Upper lobe of left lung (tissue), 6 donors: ENCODE measurements at regions not wholly inside any gene's neighbourhood (a gene's known extent, or its start where the extent isn't known, plus 50 kb on each side); places are given as distances from the start of the nearest gene placed in this dataset.

Experiments used
- ATAC-seq, 2 donors: fragments of 200-7000 bp; cut with Tn5 transposase; one replicate each; pipeline ENCODE4 v1.9.1; 2022; ENCODE audit warnings: mild to moderate bottlenecking in 2 of 2, moderate library complexity in 2 of 2; ENCODE audit not compliant: low FRiP score in 2 of 2
- DNase-seq, 2 donors: peaks; one replicate each; pipeline ENCODE4 v3.0.0-alpha.2; 2019 to 2020
- H3K27ac ChIP-seq, 4 donors: fragments of 200-600 bp; sonication (generic); one replicate each; pipeline ENCODE4 v1.5.1; 2016 to 2019
- H3K27me3 ChIP-seq, 4 donors: fragments of 200-600 bp; sonication (generic); one replicate each; pipeline ENCODE4 v1.5.1; 2017 to 2019
- H3K36me3 ChIP-seq, 4 donors: fragments of 200-600 bp; sonication (generic); one replicate each; pipeline ENCODE4 v1.5.1; 2016 to 2019
- H3K4me1 ChIP-seq, 4 donors: fragments of 200-600 bp; sonication (generic); one replicate each; pipeline ENCODE4 v1.5.1; 2018 to 2019
- H3K4me3 ChIP-seq, 4 donors: fragments of 200-600 bp; sonication (generic); one replicate each; pipeline ENCODE4 v1.5.1; 2017 to 2019; ENCODE audit warnings: mild to moderate bottlenecking in 2 of 4, moderate library complexity in 1 of 4
- H3K9me3 ChIP-seq, 4 donors: fragments of 200-600 bp; sonication (generic); one replicate each; pipeline ENCODE4 v1.5.1; 2018 to 2019
- EP300 ChIP-seq, 4 donors: sonication (generic); formaldehyde crosslinking; IDR thresholded peaks; one replicate each; pipeline ENCODE4 v1.5.1; 2017; ENCODE audit warnings: antibody characterized with exemption in 4 of 4, control low read depth in 2 of 4
- POLR2A ChIP-seq, 4 donors: fragments of 450-650 bp; IDR thresholded peaks; one replicate each; pipeline ENCODE4 v1.5.1; 2016 to 2017; ENCODE audit warnings: antibody characterized with exemption in 4 of 4, mild to moderate bottlenecking in 2 of 4
- POLR2AphosphoS5 ChIP-seq, 2 donors: sonication (generic); formaldehyde crosslinking; IDR thresholded peaks; one replicate each; pipeline ENCODE4 v1.5.1; 2017; ENCODE audit warnings: antibody characterized with exemption in 2 of 2
- WGBS, 2 donors: methylation state at CpG; one replicate each; pipeline ENCODE4 v1.1.5; 2017 to 2018; 5-methylcytosine and 5-hydroxymethylcytosine counted together
- TF ChIP-seq, protein P1 (sequence below), 6 experiments: fragments of 450-650 bp in 4 of 6; fragments of 200-600 bp in 2 of 6; sonication (generic) in 2 of 6; IDR thresholded peaks; one replicate each; pipeline ENCODE4 v1.5.1; 2016 to 2019; ENCODE audit warnings: antibody characterized with exemption in 6 of 6
- donor health status: DM: no; HTN: no; CAD: no; lungs with moderate emphysema.
- donor health status: DM: no; HTN: yes; CAD: no; lungs with severe emphysema.

DNA sequence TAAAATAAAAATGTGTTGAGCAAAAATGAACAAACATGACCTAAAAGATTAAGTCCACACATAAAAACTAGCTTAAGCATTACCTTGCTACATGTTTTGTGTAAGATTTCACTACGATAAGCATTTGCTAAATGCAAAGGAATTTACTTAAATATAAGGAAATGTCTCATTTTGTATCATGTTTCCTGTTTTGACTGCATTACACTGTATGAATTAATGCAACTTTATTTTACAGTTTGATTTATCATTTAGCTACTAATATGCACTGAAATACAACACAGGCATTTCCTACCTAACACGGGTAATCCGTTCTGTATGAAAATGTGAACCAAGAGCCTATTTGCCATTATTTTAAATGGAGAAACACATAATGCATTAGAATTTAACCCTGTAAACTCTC, 1076.5 kb upstream of the DDX18 start:
- H3K36me3 ChIP-seq: no peaks in the 10 kb centered on the region
- H3K4me1 ChIP-seq: no peaks in the 10 kb centered on the region
- no peaks in the 10 kb centered on the region for H3K9me3 ChIP-seq
- WGBS, 2 donors: 78 to 82% methylated on average over 3 of the region's 3 CpGs
- no peak overlapping the region for H3K27ac ChIP-seq
- DNase-seq (no peak), ATAC-seq (no peak)
- H3K4me3 ChIP-seq: no peak overlapping the region
- TF ChIP-seq, protein P1, sequence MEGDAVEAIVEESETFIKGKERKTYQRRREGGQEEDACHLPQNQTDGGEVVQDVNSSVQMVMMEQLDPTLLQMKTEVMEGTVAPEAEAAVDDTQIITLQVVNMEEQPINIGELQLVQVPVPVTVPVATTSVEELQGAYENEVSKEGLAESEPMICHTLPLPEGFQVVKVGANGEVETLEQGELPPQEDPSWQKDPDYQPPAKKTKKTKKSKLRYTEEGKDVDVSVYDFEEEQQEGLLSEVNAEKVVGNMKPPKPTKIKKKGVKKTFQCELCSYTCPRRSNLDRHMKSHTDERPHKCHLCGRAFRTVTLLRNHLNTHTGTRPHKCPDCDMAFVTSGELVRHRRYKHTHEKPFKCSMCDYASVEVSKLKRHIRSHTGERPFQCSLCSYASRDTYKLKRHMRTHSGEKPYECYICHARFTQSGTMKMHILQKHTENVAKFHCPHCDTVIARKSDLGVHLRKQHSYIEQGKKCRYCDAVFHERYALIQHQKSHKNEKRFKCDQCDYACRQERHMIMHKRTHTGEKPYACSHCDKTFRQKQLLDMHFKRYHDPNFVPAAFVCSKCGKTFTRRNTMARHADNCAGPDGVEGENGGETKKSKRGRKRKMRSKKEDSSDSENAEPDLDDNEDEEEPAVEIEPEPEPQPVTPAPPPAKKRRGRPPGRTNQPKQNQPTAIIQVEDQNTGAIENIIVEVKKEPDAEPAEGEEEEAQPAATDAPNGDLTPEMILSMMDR (IDR thresholded peaks at IDR 0.05): no peak
- no peak for TF ChIP-seq POLR2A (IDR thresholded peaks at IDR 0.05)
- TF ChIP-seq POLR2AphosphoS5 (IDR thresholded peaks at IDR 0.05): no peak
- TF ChIP-seq EP300 (IDR thresholded peaks at IDR 0.05): no peak
- no peaks in the 10 kb centered on the region for H3K27me3 ChIP-seq

DNA sequence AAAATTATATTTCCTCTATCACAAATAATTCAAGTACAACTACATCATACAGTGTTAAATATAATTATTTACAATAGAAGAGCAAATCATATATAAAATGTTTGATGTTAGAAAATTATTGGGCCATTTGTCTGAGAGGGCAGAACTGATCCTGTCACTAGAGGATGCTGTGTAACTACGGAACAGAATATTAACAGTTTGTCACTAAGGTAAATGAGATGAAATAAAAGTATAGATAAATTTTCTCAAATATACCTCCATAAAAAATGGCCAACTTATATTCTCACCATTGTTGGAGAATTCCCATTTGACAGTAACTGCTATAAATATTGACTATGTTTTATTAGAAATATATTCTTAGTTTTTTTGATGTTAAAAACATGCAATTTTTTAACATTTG, 1067.4 kb upstream of the DDX18 start:
- ATAC-seq (no peak), DNase-seq (no peak)
- no peak overlapping the region for H3K27ac ChIP-seq
- no peaks in the 10 kb centered on the region for H3K27me3 ChIP-seq
- H3K4me1 ChIP-seq: no peaks in the 10 kb centered on the region
- TF ChIP-seq POLR2AphosphoS5 (IDR thresholded peaks at IDR 0.05): no peak
- TF ChIP-seq, protein P1 (IDR thresholded peaks at IDR 0.05): no peak
- TF ChIP-seq POLR2A (IDR thresholded peaks at IDR 0.05): no peak
- no peak for TF ChIP-seq EP300 (IDR thresholded peaks at IDR 0.05)
- no peaks in the 10 kb centered on the region for H3K36me3 ChIP-seq
- WGBS, 2 donors: 62 to 65% methylated on average over 1 of the region's 1 CpG
- no peaks in the 10 kb centered on the region for H3K9me3 ChIP-seq
- H3K4me3 ChIP-seq: no peak overlapping the region

GRCh38 chr2:116749994-116750393, 1064.5 kb upstream of the DDX18 start:
- DNase-seq (no peak), ATAC-seq (no peak)
- Histone ChIP-seq H3K4me1 (no peaks in the 10 kb centered on the region), H3K36me3 (no peaks in the 10 kb centered on the region), H3K9me3 (no peaks in the 10 kb centered on the region), H3K27ac (no peak overlapping the region), H3K27me3 (no peaks in the 10 kb centered on the region), H3K4me3 (no peak overlapping the region)
- TF ChIP-seq POLR2AphosphoS5 (IDR thresholded peaks at IDR 0.05) (no peak), EP300 (IDR thresholded peaks at IDR 0.05) (no peak), POLR2A (IDR thresholded peaks at IDR 0.05) (no peak)
- TF ChIP-seq, protein P1 (IDR thresholded peaks at IDR 0.05): no peak

DNA sequence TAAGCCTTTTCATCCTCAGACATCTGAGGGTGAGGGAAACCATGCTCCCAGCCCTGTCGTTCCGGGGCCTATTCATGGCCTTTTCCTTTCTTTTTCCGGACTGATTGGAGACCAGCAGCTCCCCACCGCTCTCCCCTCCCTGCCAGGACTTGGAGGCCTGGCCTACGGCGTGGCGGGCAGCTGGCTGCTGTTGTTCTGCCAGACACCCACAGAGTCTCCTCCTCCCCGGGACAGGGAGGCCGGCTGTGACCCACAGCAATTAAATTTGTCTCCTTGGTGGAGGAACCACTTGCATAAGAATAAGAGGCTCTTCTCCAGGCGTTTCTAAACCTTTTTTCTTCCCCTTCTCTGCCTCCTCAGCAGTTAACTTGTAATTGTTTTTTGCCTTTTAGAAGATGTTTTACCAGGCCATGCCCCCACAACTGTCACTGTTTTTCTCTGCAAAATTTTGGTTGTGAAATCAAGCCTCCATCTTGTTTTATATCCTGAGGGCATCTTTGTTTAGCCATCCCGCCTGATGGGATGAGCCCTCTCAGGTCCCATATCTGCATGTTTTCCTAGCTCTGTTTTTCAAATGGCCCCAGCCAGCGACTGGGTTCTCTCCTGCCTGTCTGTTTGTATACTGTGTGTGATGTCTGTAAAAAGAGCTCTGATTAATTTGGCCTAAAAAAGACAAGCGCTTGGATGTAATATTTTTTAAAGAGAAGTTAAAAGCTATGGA, 1060.0 kb upstream of the DDX18 start:
- H3K27me3 ChIP-seq: no peaks in the 10 kb centered on the region
- no peak overlapping the region for H3K27ac ChIP-seq
- 52 to 57% methylated on average over 13 of the region's 13 CpGs for WGBS, 2 donors
- TF ChIP-seq POLR2A (IDR thresholded peaks at IDR 0.05) (no peak), EP300 (IDR thresholded peaks at IDR 0.05) (no peak), POLR2AphosphoS5 (IDR thresholded peaks at IDR 0.05) (no peak)
- TF ChIP-seq, protein P1 (IDR thresholded peaks at IDR 0.05): no peak
- H3K9me3 ChIP-seq: peaks cover 0 to 4% (median 0%) of the 10 kb centered on the region in 4 donors
- no peak for ATAC-seq
- no peak overlapping the region for H3K4me3 ChIP-seq
- peak in 1 of 2 donors; percentile 42 for DNase-seq
- H3K36me3 ChIP-seq: no peaks in the 10 kb centered on the region
- H3K4me1 ChIP-seq: no peaks in the 10 kb centered on the region

DNA sequence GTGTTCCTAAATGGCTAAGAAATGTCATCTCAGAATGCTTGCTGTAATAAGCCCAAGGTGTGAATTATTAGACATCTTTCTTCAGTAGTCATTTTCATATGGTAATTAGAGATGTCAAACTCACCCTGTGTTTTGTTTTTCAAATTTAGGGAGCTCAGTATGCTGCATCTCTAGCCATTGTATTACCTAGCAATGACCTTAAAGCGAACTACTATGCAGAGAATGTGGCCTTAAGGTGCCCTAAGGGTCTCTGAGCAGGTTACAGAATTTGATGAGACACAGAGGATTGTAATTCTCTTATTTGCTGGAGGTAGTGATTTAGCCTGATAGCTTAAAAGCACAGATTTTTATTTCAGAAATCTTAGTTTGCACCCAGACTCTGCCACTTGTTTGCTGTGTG, 1052.6 kb upstream of the DDX18 start:
- H3K27ac ChIP-seq: no peak overlapping the region
- H3K9me3 ChIP-seq: peaks cover 0 to 4% (median 0%) of the 10 kb centered on the region in 4 donors
- no peak overlapping the region for H3K4me3 ChIP-seq
- no peaks in the 10 kb centered on the region for H3K27me3 ChIP-seq
- H3K36me3 ChIP-seq: no peaks in the 10 kb centered on the region
- no peak for ATAC-seq
- TF ChIP-seq POLR2AphosphoS5 (IDR thresholded peaks at IDR 0.05): no peak
- TF ChIP-seq, protein P1 (IDR thresholded peaks at IDR 0.05): no peak
- no peak for TF ChIP-seq POLR2A (IDR thresholded peaks at IDR 0.05)
- 44 to 79% methylated on average over 1 of the region's 1 CpG for WGBS, 2 donors
- DNase-seq: no peak
- H3K4me1 ChIP-seq: no peaks in the 10 kb centered on the region
